ENCODE measurements at regions not wholly inside any gene's neighbourhood (a gene's known extent, or its start where the extent isn't known, plus 50 kb on each side); places are given as distances from the start of the nearest gene placed in this dataset.

- no peak overlapping the region for H3K9ac ChIP-seq (ENCODE audit: low read length)
- POLR2A ChIA-PET (ENCODE audit: unreplicated experiment), result no interaction called here
- no peak overlapping the region for H3K4me2 ChIP-seq (ENCODE audit: low read length)
- H3K9me2 ChIP-seq (replicated peaks; ENCODE audit: low read length), result no peaks in the 10 kb centered on the region
- H4K20me1 ChIP-seq (ENCODE audit: low read length), result no peaks in the 10 kb centered on the region
- no peak for ATAC-seq
- H3K4me1 ChIP-seq (ENCODE audit: insufficient read depth, low read length), result no peaks in the 10 kb centered on the region
- TF ChIP-seq EZH2phosphoT487 (IDR thresholded peaks at IDR 0.05; ENCODE audit: borderline replicate concordance, low read length), result no peak
- no peak for TF ChIP-seq EZH2 (IDR thresholded peaks at IDR 0.05; ENCODE audit: low read length, unreplicated experiment)
- TF ChIP-seq CTCF (conservative IDR thresholded peaks at IDR 0.05; ENCODE audit: low read depth, low read length), result no peak
- no peak overlapping the region for H3K27ac ChIP-seq (ENCODE audit: low read length)
- H3K79me2 ChIP-seq (ENCODE audit: low read length), result no peaks in the 10 kb centered on the region
- no TSS peak for BruUV-seq (replicated peaks)
- intact Hi-C loops (cut with micrococcal nuclease), result no loop called here
- no peaks in the 10 kb centered on the region for H3K36me3 ChIP-seq (ENCODE audit: low read depth, low read length)
- no peaks in the 10 kb centered on the region for H3K9me3 ChIP-seq (ENCODE audit: low read length)
- no peak for DNase-seq
- CTCF ChIA-PET, result no interaction called here
- H3K27me3 ChIP-seq (ENCODE audit: low read length), result no peaks in the 10 kb centered on the region
- no peaks in the 10 kb centered on the region for H3F3A ChIP-seq (ENCODE audit: low read length, unreplicated experiment)
- H3K4me3 ChIP-seq (ENCODE audit: low read length), result no peak overlapping the region
- no peak overlapping the region for H2AFZ ChIP-seq (ENCODE audit: low read length)
These were observed 80.1 kb upstream of the AUTS2 start for GRCh38 chr7:69517985-69518704.

GRCh38 chr7:69518705-69519077 is 79.6 kb upstream of the AUTS2 start:
- CTCF ChIA-PET, result no interaction called here
- intact Hi-C loops (cut with micrococcal nuclease), result no loop called here
- Histone ChIP-seq H3K9me3 (ENCODE audit: low read length) (no peaks in the 10 kb centered on the region), H3K27me3 (ENCODE audit: low read length) (no peaks in the 10 kb centered on the region), H3K4me1 (ENCODE audit: insufficient read depth, low read length) (no peaks in the 10 kb centered on the region), H3K27ac (ENCODE audit: low read length) (no peak overlapping the region), H3K4me2 (ENCODE audit: low read length) (no peak overlapping the region), H4K20me1 (ENCODE audit: low read length) (no peaks in the 10 kb centered on the region), H3K79me2 (ENCODE audit: low read length) (no peaks in the 10 kb centered on the region), H3K4me3 (ENCODE audit: low read length) (no peak overlapping the region), H3K9me2 (replicated peaks; ENCODE audit: low read length) (no peaks in the 10 kb centered on the region), H3F3A (ENCODE audit: low read length, unreplicated experiment) (no peaks in the 10 kb centered on the region), H3K9ac (ENCODE audit: low read length) (no peak overlapping the region), H2AFZ (ENCODE audit: low read length) (no peak overlapping the region), H3K36me3 (ENCODE audit: low read depth, low read length) (no peaks in the 10 kb centered on the region)
- BruUV-seq (replicated peaks), result no TSS peak
- DNase-seq (no peak), ATAC-seq (no peak)
- POLR2A ChIA-PET (ENCODE audit: unreplicated experiment), result no interaction called here
- no peak for TF ChIP-seq EZH2phosphoT487 (IDR thresholded peaks at IDR 0.05; ENCODE audit: borderline replicate concordance, low read length)
- no peak for TF ChIP-seq CTCF (conservative IDR thresholded peaks at IDR 0.05; ENCODE audit: low read depth, low read length)
- TF ChIP-seq EZH2 (IDR thresholded peaks at IDR 0.05; ENCODE audit: low read length, unreplicated experiment), result no peak

GRCh38 chr7:69526570-69526969 is 71.7 kb upstream of the AUTS2 start:
- H3K79me2 ChIP-seq (ENCODE audit: low read length), result no peaks in the 10 kb centered on the region
- no TSS peak for BruUV-seq (replicated peaks)
- no peak overlapping the region for H3K4me2 ChIP-seq (ENCODE audit: low read length)
- no peaks in the 10 kb centered on the region for H3K9me2 ChIP-seq (replicated peaks; ENCODE audit: low read length)
- DNase-seq (no peak), ATAC-seq (no peak)
- no peaks in the 10 kb centered on the region for H4K20me1 ChIP-seq (ENCODE audit: low read length)
- H3K4me1 ChIP-seq (ENCODE audit: insufficient read depth, low read length), result no peaks in the 10 kb centered on the region
- H3K9me3 ChIP-seq (ENCODE audit: low read length), result no peaks in the 10 kb centered on the region
- no peak overlapping the region for H3K9ac ChIP-seq (ENCODE audit: low read length)
- CTCF ChIA-PET, result no interaction called here
- no peaks in the 10 kb centered on the region for H3K27me3 ChIP-seq (ENCODE audit: low read length)
- no peaks in the 10 kb centered on the region for H3F3A ChIP-seq (ENCODE audit: low read length, unreplicated experiment)
- H3K27ac ChIP-seq (ENCODE audit: low read length), result no peak overlapping the region
- no peak overlapping the region for H3K4me3 ChIP-seq (ENCODE audit: low read length)
- intact Hi-C loops (cut with micrococcal nuclease), result no loop called here
- H3K36me3 ChIP-seq (ENCODE audit: low read depth, low read length), result no peaks in the 10 kb centered on the region
- POLR2A ChIA-PET (ENCODE audit: unreplicated experiment), result no interaction called here
- TF ChIP-seq CTCF (conservative IDR thresholded peaks at IDR 0.05; ENCODE audit: low read depth, low read length) (no peak), EZH2phosphoT487 (IDR thresholded peaks at IDR 0.05; ENCODE audit: borderline replicate concordance, low read length) (no peak), EZH2 (IDR thresholded peaks at IDR 0.05; ENCODE audit: low read length, unreplicated experiment) (no peak)
- H2AFZ ChIP-seq (ENCODE audit: low read length), result no peak overlapping the region
